GM18519 (cell line): ENCODE measurements at regions not wholly inside any gene's neighbourhood (a gene's known extent, or its start where the extent isn't known, plus 50 kb on each side); places are given as distances from the start of the nearest gene placed in this dataset.

Source experiments
- ATAC-seq: cut with Tn5 transposase; IDR thresholded peaks from one replicate; pipeline ENCODE4 v1.9.1; 2021; ENCODE audit warnings: mild to moderate bottlenecking, moderate library complexity; ENCODE audit not compliant: unreplicated experiment, low FRiP score

DNA sequence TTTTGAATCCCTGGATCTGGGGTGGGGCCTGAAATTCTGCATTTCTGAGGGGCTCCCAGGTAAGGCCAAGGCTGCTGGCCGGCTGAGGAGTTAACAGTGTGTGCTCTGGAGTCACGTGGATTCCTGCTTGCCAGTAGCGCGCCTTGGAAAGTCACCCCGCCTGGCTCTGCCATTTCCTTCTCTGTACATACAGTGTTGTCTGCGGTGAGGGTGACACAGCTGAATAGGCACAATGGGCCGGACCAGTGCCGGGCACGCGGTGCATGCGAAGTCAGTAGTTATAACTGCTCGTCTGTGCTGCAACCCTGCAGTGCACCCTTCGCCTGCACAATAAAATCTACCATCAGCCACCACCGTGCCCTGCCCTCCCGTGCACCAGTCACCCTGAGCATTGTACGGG, 68.0 kb upstream of the EEPD1 start:
- ATAC-seq = no peak

DNA sequence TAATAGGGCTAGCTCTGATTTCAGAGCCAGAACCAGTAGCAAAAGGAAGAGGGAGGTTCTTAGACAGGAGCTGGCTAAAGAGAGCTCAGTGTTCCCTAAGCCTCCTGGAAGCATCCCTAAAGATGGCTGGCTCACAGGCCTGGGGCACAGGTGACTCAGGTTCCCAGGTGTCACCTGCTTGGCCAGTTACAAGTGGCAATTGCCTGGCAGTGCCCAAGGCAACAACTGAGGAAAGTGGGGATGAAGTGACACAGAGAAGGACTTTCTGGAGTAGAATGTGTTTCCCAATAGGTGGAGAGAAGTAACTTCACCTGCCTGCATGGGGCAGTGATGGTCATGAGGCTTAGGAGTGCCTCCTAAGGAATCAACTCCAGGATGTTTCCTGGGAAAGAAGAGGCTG, 66.5 kb upstream of the EEPD1 start:
- no peak for ATAC-seq

DNA sequence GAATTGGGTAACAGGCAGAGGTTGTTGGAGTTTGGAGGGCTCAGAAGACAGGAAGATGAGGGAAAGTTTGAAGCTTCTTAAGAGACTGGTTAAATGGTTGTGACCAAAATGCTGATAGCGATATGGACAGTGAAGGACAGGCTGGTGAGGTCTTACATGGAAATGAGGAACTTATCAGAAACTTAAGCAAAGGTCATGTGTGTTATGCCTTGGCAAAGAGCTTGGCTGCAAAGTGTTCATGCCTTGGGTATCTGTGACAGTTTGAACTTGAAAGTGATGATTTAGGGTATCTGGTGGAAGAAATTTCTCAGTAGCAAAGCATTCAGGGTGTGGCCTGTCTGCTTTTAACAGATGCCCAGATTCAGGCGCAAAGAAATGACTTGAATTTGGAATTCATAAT, 64.5 kb upstream of the EEPD1 start:
- ATAC-seq = no peak

DNA sequence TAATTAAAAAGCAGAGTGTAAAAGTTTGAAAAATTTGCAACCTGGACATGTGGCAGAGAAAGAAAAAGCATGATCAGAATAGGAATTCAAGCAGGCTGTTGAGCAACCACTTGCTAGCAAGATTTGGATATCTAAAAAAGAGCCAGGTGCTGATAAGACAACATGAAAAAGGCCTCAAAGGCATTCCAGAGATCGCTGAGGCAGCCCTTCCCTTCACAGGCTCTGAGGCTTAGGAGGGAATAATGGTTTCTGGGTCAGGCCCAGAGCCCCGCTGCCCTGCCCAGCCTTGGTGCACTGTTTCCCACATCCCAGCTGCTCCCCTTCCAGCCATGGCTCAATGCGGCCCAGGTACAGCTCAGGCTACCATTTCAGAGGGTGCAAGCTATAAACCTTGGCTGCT, 64.1 kb upstream of the EEPD1 start:
- ATAC-seq = no peak

DNA sequence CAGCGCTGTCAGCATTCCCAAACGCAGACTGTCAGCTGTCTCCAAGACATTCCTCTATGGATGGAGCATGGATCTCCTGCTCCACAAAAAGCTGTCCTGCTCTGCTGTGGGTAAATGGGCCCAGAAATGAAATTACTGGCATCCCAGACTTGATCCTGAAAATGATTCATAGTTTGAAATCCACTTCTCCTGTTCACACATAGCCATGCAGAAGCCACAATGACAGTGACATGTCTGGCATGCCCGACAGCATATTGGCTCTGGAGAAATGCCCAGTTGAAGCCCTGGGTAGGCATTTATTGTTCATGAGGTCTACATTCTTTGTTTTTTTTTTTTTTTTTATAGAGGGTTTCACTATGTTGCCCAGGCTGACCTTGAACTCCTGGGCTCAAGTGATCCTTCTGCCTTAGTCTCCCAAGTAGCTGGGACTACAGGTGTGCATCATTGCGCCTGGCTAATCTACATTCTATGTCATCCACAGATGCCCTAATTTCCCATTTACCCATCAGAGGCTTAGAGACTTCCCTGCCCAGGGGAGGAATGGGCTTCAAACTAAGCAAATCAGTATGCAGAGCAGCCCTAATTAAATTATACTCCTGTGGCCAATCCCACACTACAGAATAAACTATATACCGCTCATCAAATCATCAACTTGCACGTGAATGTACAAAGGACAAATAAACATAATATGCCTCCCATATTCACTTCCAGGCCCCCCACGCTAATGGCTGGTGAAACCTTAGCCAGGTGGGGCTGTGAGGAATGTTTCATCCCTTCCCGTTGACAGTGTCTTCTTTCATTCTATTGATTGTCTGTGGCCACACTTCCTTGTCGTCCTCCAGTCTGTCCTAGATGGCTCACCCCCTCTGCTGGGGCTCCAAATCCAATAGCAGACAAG, 61.8 kb upstream of the EEPD1 start:
- no peak for ATAC-seq

DNA sequence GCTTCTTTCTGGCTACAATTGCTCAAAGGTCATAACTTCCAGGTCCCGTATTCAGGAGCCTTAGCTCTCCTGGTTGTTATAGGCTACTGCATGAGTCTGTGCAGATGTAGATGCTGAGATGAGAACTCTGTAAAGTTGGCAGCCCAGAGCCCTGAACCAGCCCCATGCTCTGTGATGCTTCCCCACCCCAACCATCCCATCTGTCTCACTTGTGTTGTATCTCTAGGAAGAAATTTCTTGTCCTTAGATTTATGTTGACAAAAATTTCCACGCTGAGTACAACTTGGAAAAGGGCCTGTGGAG, 61.2 kb upstream of the EEPD1 start:
- ATAC-seq = no peak

DNA sequence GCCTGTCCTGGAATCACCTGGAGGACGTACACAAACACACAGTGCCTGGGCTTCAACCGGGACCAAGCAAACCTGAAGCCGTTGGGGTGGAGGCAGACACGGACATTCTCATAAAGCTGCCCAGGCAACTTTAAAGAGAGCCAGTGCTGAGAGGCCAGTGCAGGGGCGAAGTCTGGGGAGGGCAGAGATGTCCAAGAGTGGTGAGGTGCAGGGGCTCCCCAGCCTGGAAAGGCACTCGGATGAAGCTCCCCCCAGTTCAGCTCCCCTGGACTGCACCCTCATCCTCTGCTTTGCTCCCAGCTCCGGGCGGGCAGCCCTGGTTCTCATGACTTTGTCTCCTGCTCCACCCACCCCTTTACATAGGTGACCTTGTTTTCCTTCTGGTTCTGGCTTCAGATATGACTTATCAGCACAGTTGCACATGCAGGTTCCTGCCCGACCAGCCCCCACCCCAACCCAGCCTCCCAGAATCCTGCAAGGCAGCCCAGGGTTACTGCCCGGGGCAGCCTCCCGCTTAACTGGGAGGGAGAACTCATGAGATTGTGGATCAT, 60.8 kb upstream of the EEPD1 start:
- ATAC-seq = no peak

DNA sequence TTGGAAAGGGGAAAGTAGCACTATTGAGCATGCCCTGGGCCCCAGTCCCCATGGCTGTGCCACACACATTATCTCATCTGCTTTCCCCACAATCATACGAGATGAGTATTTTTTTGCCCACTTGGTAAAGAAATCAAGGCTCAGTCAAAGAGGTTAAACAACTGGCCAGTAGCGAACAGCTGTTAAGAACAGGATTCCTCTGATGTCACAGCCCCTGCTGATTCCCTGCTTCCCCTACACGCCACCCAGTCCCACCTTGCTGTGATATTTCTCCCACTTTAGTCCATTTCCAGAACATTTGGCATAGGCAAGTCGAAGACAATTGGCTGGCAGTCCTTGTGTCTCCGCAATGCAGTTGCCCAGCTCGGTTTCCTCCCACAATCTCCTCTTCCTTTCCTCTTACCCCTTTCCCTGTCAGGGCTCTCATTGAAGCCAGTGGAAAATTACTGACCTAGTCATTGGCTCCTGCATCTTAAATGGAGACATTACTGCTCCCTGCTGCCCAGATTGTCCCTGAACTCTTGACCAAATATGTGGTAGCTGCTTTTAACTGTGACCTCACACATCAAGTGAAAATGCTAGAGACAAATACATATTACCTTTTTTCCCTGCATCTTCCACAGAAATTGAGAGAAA, 56.5 kb upstream of the EEPD1 start:
- ATAC-seq = no peak

DNA sequence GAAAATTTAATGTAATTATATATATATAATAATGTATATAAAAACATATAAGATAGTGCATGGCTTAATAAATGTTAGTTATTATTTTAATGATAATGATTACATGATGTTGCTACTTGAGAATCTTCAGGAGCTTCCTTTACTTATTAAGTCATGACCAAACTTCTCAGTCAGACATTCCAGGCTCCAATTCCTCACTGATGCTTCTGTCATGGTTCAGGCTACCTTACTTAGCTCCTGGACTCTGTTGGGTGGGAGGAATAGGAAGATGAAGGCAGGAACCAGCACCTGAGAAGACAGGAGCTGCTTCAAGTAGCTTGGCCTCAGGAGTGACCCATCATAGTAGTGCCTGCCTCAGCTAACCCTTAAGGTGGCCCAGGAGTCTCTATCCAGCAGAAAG, 55.0 kb upstream of the EEPD1 start:
- ATAC-seq = no peak

DNA sequence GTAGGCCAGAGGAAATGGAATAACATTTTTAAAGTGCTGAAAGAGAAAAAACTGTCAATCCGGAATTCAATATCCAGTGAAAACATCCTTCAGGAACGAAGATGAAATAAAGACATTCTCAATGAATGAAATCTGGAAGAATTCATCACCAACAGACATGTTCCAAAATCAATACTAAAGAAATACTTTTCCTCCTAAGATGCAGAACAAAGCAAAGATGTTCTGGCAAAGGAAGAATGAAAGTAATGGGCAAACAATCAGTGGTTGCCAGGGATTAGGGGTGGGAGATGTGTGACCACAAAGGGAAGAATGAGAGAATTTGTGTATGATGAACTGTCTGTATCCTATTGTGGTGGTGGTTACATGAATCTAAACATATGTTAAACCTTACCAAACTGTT, 52.8 kb upstream of the EEPD1 start:
- ATAC-seq = no peak

DNA sequence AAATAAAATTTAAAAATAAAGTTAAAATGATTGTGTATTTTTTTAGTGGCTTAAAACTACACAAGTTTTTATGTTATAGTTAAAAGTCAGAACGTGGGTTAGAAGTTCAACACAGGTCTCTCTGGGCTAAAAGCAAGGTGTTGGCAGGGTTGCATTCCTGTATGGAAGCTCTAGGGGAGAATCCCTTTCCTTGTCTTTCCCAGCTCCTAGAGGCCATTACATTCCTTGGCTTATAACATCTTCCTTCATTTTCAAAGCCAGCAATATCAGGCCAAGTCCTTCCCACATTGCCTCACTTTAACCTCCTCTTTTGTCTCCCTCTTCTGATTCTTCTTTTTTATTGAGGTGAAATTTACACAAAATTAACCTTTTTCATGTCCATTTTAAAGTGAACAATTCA, 52.4 kb upstream of the EEPD1 start:
- no peak for ATAC-seq
